ENCODE measurements at regions not wholly inside any gene's neighbourhood (a gene's known extent, or its start where the extent isn't known, plus 50 kb on each side); places are given as distances from the start of the nearest gene placed in this dataset.

DNA sequence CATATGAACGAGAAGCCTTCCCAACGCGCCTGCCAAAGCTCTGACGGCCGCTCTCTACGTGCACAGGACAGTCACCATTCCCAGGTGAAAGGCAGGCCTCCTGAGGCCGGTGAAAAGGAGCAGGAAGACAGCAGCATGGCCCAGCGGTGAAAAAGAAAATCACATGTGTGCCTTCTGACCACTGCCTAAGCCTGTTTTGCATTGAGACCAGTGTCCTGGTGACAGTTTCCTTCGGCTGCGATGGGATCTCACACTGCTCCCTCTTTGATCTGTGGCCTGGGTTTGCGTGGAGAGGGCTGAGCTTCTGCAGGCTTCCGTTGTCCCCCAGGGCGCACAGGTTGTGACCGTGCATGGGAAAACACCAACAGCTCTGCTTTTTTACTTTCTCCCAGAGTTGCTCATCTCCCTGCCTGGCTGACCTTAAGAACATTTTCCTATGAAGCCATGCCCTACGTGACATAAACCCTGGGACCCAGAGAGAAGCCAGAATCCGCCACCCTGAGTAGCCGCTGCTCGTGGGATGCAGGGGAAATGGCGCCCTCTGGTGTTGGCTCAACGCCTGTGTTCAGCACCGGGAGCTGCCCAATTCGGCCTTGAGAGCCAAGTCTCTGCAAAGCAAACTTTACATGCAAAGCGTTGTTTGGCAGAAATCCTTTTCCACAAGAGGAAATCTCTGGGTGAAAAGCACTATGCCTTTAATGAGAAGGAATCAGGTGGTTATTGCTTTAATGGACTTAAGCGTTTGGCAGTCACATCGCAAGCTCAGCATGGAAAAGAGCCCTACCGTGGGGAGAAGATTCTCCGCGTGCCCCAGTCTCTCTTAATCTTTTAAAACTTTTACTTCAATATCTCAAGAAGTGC lies 112.2 kb upstream of the GPR12 start:
- Histone ChIP-seq H3K4me1 (no peaks in the 10 kb centered on the region), H3K27ac (no peak overlapping the region), H3K36me3 (no peaks in the 10 kb centered on the region), H3K9me3 (no peaks in the 10 kb centered on the region), H3K4me3 (no peak overlapping the region), H3K27me3 (no peaks in the 10 kb centered on the region), H3K9ac (ENCODE audit: low read depth in 2 of 2, low read length in 2 of 2) (no peak overlapping the region)
- TF ChIP-seq, protein P1, sequence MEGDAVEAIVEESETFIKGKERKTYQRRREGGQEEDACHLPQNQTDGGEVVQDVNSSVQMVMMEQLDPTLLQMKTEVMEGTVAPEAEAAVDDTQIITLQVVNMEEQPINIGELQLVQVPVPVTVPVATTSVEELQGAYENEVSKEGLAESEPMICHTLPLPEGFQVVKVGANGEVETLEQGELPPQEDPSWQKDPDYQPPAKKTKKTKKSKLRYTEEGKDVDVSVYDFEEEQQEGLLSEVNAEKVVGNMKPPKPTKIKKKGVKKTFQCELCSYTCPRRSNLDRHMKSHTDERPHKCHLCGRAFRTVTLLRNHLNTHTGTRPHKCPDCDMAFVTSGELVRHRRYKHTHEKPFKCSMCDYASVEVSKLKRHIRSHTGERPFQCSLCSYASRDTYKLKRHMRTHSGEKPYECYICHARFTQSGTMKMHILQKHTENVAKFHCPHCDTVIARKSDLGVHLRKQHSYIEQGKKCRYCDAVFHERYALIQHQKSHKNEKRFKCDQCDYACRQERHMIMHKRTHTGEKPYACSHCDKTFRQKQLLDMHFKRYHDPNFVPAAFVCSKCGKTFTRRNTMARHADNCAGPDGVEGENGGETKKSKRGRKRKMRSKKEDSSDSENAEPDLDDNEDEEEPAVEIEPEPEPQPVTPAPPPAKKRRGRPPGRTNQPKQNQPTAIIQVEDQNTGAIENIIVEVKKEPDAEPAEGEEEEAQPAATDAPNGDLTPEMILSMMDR (IDR thresholded peaks at IDR 0.05), result peak; percentile 58
- intact Hi-C loops (cut with DNase I), result loop anchor here (5.0 kb wide), 1 partner anchor 165 kb away; no protein-coding TSS in a partner anchor
- DNase-seq, result peak; percentile 58

DNA sequence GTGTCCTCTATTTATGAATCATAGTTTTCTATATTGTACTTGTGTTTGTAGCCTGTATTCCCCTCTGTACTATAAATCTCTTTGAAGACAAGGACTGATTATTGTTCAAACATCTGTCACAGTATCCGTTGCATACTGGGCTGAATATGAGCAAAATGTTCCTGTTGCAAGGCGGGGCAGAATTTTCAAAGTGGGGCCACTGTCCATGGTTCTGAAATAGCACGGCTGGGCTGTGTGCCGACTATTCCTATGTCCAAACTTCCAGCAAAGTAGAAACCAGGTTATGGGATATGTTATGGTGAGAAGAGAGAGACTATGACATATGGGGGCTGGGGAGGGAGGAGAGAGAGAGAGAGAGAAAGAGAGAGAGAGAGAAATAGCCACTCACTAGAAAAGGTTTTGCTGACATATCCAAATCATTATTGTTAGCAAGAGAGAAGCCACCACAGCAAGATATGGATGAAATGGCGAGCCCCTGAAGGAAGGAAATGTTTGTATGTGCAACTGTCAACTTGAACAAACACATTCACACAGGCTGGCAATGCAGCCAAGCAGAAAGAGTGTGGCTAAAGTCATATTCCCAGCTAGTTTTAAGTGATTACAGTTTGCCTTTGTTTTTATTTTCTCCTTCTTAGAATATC lies 107.0 kb upstream of the GPR12 start:
- peak; percentile 19 for DNase-seq
- intact Hi-C loops (cut with DNase I), result no loop called here
- Histone ChIP-seq H3K4me3 (no peak overlapping the region), H3K4me1 (no peaks in the 10 kb centered on the region), H3K27me3 (no peaks in the 10 kb centered on the region), H3K9ac (ENCODE audit: low read depth in 2 of 2, low read length in 2 of 2) (no peak overlapping the region), H3K27ac (no peak overlapping the region), H3K9me3 (no peaks in the 10 kb centered on the region), H3K36me3 (no peaks in the 10 kb centered on the region)
- TF ChIP-seq, protein P1 (IDR thresholded peaks at IDR 0.05), result no peak

DNA sequence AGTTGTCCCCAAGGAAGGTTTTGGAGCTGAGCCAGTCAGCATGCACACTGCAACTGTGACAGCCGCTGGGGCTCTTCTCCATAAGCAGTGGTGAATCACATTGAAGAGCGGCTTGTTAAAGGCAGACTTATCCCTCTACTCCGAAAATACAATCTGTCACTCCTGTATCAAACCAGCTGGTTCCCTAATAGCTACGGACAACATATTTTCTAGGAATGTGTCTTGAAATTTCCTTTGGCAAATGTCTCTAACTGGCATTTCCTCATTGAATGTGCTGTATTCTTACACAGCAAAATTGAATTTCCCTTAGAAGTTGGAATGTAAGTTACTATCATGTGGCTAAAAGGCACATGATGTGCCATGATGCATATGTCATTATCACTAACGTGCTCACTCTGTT lies 104.0 kb upstream of the GPR12 start:
- TF ChIP-seq, protein P1 (IDR thresholded peaks at IDR 0.05), result no peak
- Histone ChIP-seq H3K27ac (no peak overlapping the region), H3K9ac (ENCODE audit: low read depth in 2 of 2, low read length in 2 of 2) (no peak overlapping the region), H3K9me3 (no peaks in the 10 kb centered on the region), H3K36me3 (no peaks in the 10 kb centered on the region), H3K4me1 (no peaks in the 10 kb centered on the region), H3K27me3 (no peaks in the 10 kb centered on the region), H3K4me3 (no peak overlapping the region)
- no peak for DNase-seq
- intact Hi-C loops (cut with DNase I), result no loop called here

DNA sequence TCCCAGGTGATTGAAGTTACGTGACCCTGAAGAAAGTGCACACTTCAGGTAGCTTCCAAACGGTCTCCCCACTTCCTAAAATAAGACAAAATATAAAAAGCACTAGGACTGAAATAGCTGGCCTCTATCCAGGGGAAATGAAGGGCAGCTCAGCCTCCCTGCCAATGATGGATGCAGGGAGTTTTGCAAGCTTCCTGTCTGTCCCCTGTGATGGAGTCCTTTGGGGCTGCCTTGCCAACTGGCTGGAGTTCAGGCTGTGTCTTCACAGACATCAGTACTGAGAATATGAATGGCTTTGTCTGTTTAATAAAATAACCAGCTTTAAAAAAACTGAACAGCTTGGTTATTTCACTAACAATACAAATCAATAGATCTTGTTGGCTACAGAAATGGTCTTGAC lies 101.4 kb upstream of the GPR12 start:
- H3K36me3 ChIP-seq, result no peaks in the 10 kb centered on the region
- no peak overlapping the region for H3K27ac ChIP-seq
- TF ChIP-seq, protein P1 (IDR thresholded peaks at IDR 0.05), result no peak
- H3K27me3 ChIP-seq, result no peaks in the 10 kb centered on the region
- H3K9ac ChIP-seq (ENCODE audit: low read depth in 2 of 2, low read length in 2 of 2), result no peak overlapping the region
- no peaks in the 10 kb centered on the region for H3K4me1 ChIP-seq
- H3K9me3 ChIP-seq, result no peaks in the 10 kb centered on the region
- intact Hi-C loops (cut with DNase I), result no loop called here
- DNase-seq, result no peak
- H3K4me3 ChIP-seq, result no peak overlapping the region

DNA sequence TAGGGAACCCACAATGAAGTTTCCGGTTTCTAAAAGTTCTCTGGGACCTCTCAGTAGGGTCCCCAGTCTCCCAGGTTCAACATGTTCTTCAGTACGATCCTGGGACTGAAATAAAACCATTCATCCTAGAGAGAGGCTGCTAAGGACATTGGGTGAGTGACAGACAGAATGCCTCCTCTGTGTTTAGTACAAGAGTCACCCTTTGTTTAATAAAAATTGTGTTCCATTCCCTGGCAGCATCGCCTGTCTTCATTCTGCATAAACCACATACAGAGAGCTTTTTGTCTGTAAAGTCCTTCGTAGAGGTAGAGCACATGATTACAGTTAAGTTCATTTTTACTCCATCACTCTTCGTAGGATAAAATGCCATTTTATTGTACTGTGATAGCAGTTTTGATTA lies 95.3 kb upstream of the GPR12 start:
- DNase-seq, result no peak
- Histone ChIP-seq H3K9me3 (no peaks in the 10 kb centered on the region), H3K36me3 (no peaks in the 10 kb centered on the region), H3K4me3 (no peak overlapping the region), H3K9ac (ENCODE audit: low read depth in 2 of 2, low read length in 2 of 2) (no peak overlapping the region), H3K4me1 (no peaks in the 10 kb centered on the region), H3K27me3 (no peaks in the 10 kb centered on the region), H3K27ac (no peak overlapping the region)
- intact Hi-C loops (cut with DNase I), result no loop called here
- TF ChIP-seq, protein P1 (IDR thresholded peaks at IDR 0.05), result no peak

Measured in colonic mucosa (tissue), 4 donors.